Prostate gland (tissue), 2 donors: ENCODE measurements at regions not wholly inside any gene's neighbourhood (a gene's known extent, or its start where the extent isn't known, plus 50 kb on each side); places are given as distances from the start of the nearest gene placed in this dataset.
A peak's percentile ranks its signal among the peaks of the same experiment; 100 is the strongest.

Experiments
- DNase-seq: peaks from one replicate; pipeline ENCODE4 v3.0.0-alpha.2; 2019; ENCODE audit warnings: low spot score
- H3K27ac ChIP-seq, 2 donors: fragments of 200-600 bp; sonication (generic); 2 replicates each; pipeline ENCODE4 v1.5.1; 2017 to 2019
- H3K27me3 ChIP-seq: fragments of 200-600 bp; sonication (generic); replicated peaks from 2 replicates; pipeline ENCODE4 v1.5.1; 2019; ENCODE audit not compliant: insufficient read depth
- H3K36me3 ChIP-seq, 2 donors: fragments of 200-600 bp; sonication (generic); 1 replicate in 1 of 2; 2 replicates in 1 of 2; pipeline versions ENCODE4 v1.5.1 to v1.8.1; 2017 to 2019
- H3K4me1 ChIP-seq: fragments of 200-600 bp; sonication (generic); replicated peaks from 2 replicates; pipeline ENCODE4 v1.5.1; 2019
- H3K4me3 ChIP-seq, 2 donors: fragments of 200-600 bp; sonication (generic); 2 replicates each; pipeline ENCODE4 v1.5.1; 2017 to 2019
- H3K9me3 ChIP-seq: fragments of 200-600 bp; sonication (generic); 2 replicates; pipeline ENCODE4 v1.5.1; 2017
- CTCF ChIP-seq, 4 experiments: fragments of 200-600 bp in 2 of 4; fragments of 450-650 bp in 2 of 4; sonication (generic) in 2 of 4; IDR thresholded peaks; 1 replicate in 3 of 4; 2 replicates in 1 of 4; pipeline ENCODE4 v1.5.1; 2016 to 2019; ENCODE audit warnings: antibody characterized with exemption in 4 of 4, mild to moderate bottlenecking in 2 of 4, moderate library complexity in 2 of 4
- POLR2A ChIP-seq: fragments of 450-650 bp; IDR thresholded peaks from one replicate; pipeline ENCODE4 v1.6.1; 2016; ENCODE audit warnings: antibody characterized with exemption, mild to moderate bottlenecking
- POLR2AphosphoS5 ChIP-seq: sonication (generic); formaldehyde crosslinking; IDR thresholded peaks from one replicate; pipeline ENCODE4 v1.6.1; 2017; ENCODE audit warnings: antibody characterized with exemption
- WGBS: methylation state at CpG from one replicate; pipeline ENCODE4 v1.1.5; 2018; 5-methylcytosine and 5-hydroxymethylcytosine counted together
- intact Hi-C: fragments of 100-400 bp; cut with DNase I; formaldehyde crosslinking; loops from one replicate; pipeline ENCODE4 v1.14.2; 2022

GRCh38 chr22:25485626-25486545 lies 78.6 kb upstream of the GRK3 start:
- intact Hi-C loops: no loop called here
- Histone ChIP-seq H3K36me3 (no peaks in the 10 kb centered on the region), H3K4me3 (no peak overlapping the region), H3K27me3 (no peaks in the 10 kb centered on the region), H3K27ac (no peak overlapping the region), H3K9me3 (no peaks in the 10 kb centered on the region), H3K4me1 (no peaks in the 10 kb centered on the region)
- 97% methylated on average over 7 of the region's 7 CpGs for WGBS
- DNase-seq: no peak
- TF ChIP-seq CTCF (IDR thresholded peaks at IDR 0.05) (no peak), POLR2AphosphoS5 (no peak), POLR2A (no peak)

DNA sequence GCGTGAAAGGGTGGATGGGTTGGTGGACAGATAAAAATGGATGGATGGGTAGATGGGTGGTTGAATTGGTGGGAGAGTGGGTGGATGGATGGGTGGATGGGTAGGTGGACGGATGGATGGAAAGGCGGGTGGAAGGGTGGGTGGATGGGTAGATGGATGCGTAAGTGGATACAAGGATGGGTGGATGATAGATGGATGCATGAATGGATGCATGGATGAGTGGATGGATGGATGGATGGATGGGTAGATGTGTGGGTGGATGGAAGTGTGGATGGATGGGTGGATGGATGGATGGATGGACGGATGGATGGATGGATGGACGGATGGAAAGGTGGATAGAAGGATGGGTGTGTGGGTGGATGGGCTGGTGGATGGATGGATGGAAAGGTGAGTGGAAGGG lies 77.0 kb upstream of the GRK3 start:
- DNase-seq: no peak
- no peak for TF ChIP-seq POLR2A
- H3K27ac ChIP-seq: no peak overlapping the region
- H3K36me3 ChIP-seq: no peaks in the 10 kb centered on the region
- no peaks in the 10 kb centered on the region for H3K4me1 ChIP-seq
- no peak overlapping the region for H3K4me3 ChIP-seq
- WGBS: 98% methylated on average over 6 of the region's 6 CpGs
- no peaks in the 10 kb centered on the region for H3K27me3 ChIP-seq
- no peaks in the 10 kb centered on the region for H3K9me3 ChIP-seq
- intact Hi-C loops: no loop called here

- Histone ChIP-seq H3K36me3 (no peaks in the 10 kb centered on the region), H3K9me3 (no peaks in the 10 kb centered on the region), H3K27me3 (no peaks in the 10 kb centered on the region), H3K27ac (no peak overlapping the region), H3K4me3 (no peak overlapping the region), H3K4me1 (no peaks in the 10 kb centered on the region)
- DNase-seq: peak; percentile 27
- TF ChIP-seq CTCF (IDR thresholded peaks at IDR 0.05) (no peak), POLR2AphosphoS5 (no peak), POLR2A (no peak)
- intact Hi-C loops: no loop called here
- WGBS: 14% methylated on average over 3 of the region's 3 CpGs
Measured at GRCh38 chr22:25488244-25489020, 76.0 kb upstream of the GRK3 start.

GRCh38 chr22:25489947-25490346 lies 74.5 kb upstream of the GRK3 start:
- no peaks in the 10 kb centered on the region for H3K27me3 ChIP-seq
- no peak for TF ChIP-seq CTCF (IDR thresholded peaks at IDR 0.05)
- no peaks in the 10 kb centered on the region for H3K4me1 ChIP-seq
- DNase-seq: no peak
- no peak overlapping the region for H3K4me3 ChIP-seq
- 100% methylated on average over 1 of the region's 1 CpG for WGBS
- intact Hi-C loops: no loop called here
- no peaks in the 10 kb centered on the region for H3K9me3 ChIP-seq
- no peak overlapping the region for H3K27ac ChIP-seq
- no peaks in the 10 kb centered on the region for H3K36me3 ChIP-seq

GRCh38 chr22:25490896-25491295 lies 73.6 kb upstream of the GRK3 start:
- intact Hi-C loops: no loop called here
- no peaks in the 10 kb centered on the region for H3K4me1 ChIP-seq
- no peak overlapping the region for H3K4me3 ChIP-seq
- WGBS: 90% methylated on average over 5 of the region's 5 CpGs
- DNase-seq: no peak
- TF ChIP-seq CTCF (IDR thresholded peaks at IDR 0.05) (no peak), POLR2AphosphoS5 (no peak), POLR2A (no peak)
- no peaks in the 10 kb centered on the region for H3K27me3 ChIP-seq
- H3K9me3 ChIP-seq: no peaks in the 10 kb centered on the region
- H3K36me3 ChIP-seq: no peaks in the 10 kb centered on the region
- H3K27ac ChIP-seq: no peak overlapping the region
